GM06990 (cell line): ENCODE measurements at regions not wholly inside any gene's neighbourhood (a gene's known extent, or its start where the extent isn't known, plus 50 kb on each side); places are given as distances from the start of the nearest gene placed in this dataset.
"Not testable (repeated sequence)": the region's sequence is repeated elsewhere in the genome, so short reads cannot be mapped to it uniquely, and the experiment has no call there.

ENCODE experiments used
- DNase-seq: peaks from one replicate; pipeline ENCODE4 v3.0.0-alpha.2; 2011; ENCODE audit not compliant: insufficient read length; ENCODE audit errors: extremely low read depth
- H3K27me3 ChIP-seq: replicated peaks from 2 replicates; pipeline ENCODE4 v1.6.0; 2011; ENCODE audit warnings: low read length; ENCODE audit not compliant: control insufficient read depth, insufficient read depth
- H3K36me3 ChIP-seq: 2 replicates; pipeline ENCODE4 v1.5.1; 2011; ENCODE audit warnings: low read length; ENCODE audit not compliant: control insufficient read depth, insufficient read depth
- H3K4me3 ChIP-seq: replicated peaks from 2 replicates; pipeline ENCODE4 v1.5.1; 2011; ENCODE audit warnings: low read depth, mild to moderate bottlenecking, control low read depth, low read length
- TF ChIP-seq, protein P1 (sequence below): IDR thresholded peaks from 2 replicates; pipeline ENCODE4 v1.5.1; 2011; ENCODE audit warnings: low read length, control low read depth, mild to moderate bottlenecking, inconsistent platforms; ENCODE audit not compliant: insufficient read depth, poor library complexity, severe bottlenecking

GRCh38 chr5:112597831-112598230, 139.9 kb upstream of the APC start:
- no peaks in the 10 kb centered on the region; the same call in 1 of the 2 replicates for H3K27me3 ChIP-seq
- TF ChIP-seq, protein P1, sequence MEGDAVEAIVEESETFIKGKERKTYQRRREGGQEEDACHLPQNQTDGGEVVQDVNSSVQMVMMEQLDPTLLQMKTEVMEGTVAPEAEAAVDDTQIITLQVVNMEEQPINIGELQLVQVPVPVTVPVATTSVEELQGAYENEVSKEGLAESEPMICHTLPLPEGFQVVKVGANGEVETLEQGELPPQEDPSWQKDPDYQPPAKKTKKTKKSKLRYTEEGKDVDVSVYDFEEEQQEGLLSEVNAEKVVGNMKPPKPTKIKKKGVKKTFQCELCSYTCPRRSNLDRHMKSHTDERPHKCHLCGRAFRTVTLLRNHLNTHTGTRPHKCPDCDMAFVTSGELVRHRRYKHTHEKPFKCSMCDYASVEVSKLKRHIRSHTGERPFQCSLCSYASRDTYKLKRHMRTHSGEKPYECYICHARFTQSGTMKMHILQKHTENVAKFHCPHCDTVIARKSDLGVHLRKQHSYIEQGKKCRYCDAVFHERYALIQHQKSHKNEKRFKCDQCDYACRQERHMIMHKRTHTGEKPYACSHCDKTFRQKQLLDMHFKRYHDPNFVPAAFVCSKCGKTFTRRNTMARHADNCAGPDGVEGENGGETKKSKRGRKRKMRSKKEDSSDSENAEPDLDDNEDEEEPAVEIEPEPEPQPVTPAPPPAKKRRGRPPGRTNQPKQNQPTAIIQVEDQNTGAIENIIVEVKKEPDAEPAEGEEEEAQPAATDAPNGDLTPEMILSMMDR, result no peak
- no peak overlapping the region for H3K4me3 ChIP-seq
- H3K36me3 ChIP-seq, result no peaks in the 10 kb centered on the region
- no peak for DNase-seq

DNA sequence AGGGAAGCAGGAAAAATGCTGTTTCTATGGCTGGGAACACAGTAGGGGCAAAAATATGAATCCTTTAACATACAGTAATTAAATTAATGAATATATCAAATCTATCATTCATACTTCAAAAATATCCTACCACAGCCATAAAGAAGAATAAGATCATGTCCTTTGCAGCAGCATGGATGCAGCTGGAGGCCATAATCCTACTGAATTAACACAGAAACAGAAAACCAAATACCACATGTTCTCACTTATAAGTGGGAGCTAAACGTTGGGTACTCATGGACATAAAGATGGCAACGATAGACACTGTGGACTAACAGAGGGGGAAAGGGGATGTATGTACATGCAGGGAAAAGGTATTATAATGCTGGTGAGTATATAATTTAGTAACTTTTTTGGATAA, 137.2 kb upstream of the APC start:
- H3K4me3 ChIP-seq, DNase-seq, H3K36me3 ChIP-seq, H3K27me3 ChIP-seq: not testable (repeated sequence)

- TF ChIP-seq, protein P1, result peak; percentile 63
- H3K4me3 ChIP-seq, result no peak overlapping the region
- DNase-seq, result no peak
- no peaks in the 10 kb centered on the region for H3K36me3 ChIP-seq
- no peaks in the 10 kb centered on the region; the same call in 1 of the 2 replicates for H3K27me3 ChIP-seq
These were observed 132.7 kb upstream of the APC start for GRCh38 chr5:112604732-112605630.

DNA sequence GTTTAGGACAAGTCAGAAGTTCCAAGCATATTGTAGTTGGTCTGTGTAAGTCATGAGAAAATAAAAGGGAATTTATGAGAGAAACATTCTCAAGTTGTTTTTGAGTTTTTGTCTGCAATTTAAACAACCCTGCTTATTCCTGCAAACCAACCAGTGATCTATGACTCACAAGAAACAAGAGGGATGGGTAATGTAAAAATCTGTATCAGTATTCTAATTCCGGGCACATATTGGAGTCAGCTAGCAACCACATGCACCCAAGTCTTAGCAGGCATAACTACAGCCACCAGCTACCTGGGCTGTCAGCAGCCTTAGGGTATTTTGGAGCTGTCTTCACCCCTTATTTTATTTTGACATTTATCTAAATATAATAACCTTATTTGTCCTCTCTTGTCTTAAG, 128.7 kb upstream of the APC start:
- DNase-seq, result no peak
- Histone ChIP-seq H3K36me3 (no peaks in the 10 kb centered on the region), H3K4me3 (no peak overlapping the region), H3K27me3 (no peaks in the 10 kb centered on the region; the same call in 1 of the 2 replicates)
- TF ChIP-seq, protein P1, result no peak

- no peaks in the 10 kb centered on the region; the same call in 1 of the 2 replicates for H3K27me3 ChIP-seq
- H3K36me3 ChIP-seq, result no peaks in the 10 kb centered on the region
- TF ChIP-seq, protein P1, result no peak
- DNase-seq, result no peak
- no peak overlapping the region for H3K4me3 ChIP-seq
These were observed 125.0 kb upstream of the APC start for GRCh38 chr5:112612663-112613062.

DNA sequence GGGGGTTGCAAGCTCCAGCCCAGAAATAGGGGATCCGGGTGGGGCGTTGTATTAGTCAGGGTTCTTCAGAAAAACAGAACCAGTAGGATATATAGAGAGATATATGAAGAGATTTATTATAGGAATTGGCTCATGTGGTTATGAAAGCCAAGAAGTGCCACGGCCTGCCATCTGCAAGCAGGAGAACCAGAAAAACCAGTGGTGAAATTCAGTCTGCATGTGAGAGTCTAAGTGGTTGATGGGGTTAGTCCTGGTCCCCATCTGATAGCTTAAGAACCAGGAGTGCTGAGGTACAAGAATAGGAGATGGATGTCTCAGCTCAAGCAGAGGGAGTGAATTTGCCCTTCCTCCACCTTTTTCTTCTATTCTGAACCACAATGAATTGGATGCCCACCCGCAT, 123.4 kb upstream of the APC start:
- no peak for DNase-seq
- Histone ChIP-seq H3K4me3 (no peak overlapping the region), H3K36me3 (no peaks in the 10 kb centered on the region), H3K27me3 (no peaks in the 10 kb centered on the region; the same call in 1 of the 2 replicates)
- TF ChIP-seq, protein P1, result no peak
